ENCODE measurements at regions not wholly inside any gene's neighbourhood (a gene's known extent, or its start where the extent isn't known, plus 50 kb on each side); places are given as distances from the start of the nearest gene placed in this dataset.

DNA sequence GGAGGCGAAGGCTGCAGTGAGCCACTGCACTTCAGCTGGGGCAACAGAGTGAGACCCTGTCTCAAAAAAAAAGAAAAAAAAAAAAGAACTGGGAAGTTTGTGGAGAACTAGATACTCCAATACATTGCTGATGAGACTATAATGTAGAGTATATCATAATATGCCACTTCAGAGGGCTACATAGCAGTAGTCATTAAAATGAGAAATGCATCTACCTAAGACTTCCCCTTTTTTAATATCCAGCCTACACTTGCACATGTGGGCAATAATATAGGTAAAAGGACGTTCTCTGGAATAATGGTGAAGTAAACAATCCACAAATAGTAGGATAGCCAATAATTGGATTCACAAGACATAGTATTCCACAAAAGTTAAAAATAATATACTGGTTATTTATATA is 311.0 kb downstream of the HLX start:
- POLR2A ChIA-PET, result no interaction called here
- CTCF ChIA-PET, result no interaction called here
- DNase-seq (ENCODE audit: extremely low spot score), result no peak
- no peak for TF ChIP-seq ZNF384 (IDR thresholded peaks at IDR 0.05)
- no peak for TF ChIP-seq SUZ12 (IDR thresholded peaks at IDR 0.05)
- no peak for TF ChIP-seq TARDBP (IDR thresholded peaks at IDR 0.05)
- no peak for TF ChIP-seq FOXM1 (IDR thresholded peaks at IDR 0.05; ENCODE audit: borderline replicate concordance)
- no peak for TF ChIP-seq L3MBTL2 (conservative IDR thresholded peaks at IDR 0.05)
- no peak for TF ChIP-seq SP1 (IDR thresholded peaks at IDR 0.05)
- no peak for TF ChIP-seq NFRKB (IDR thresholded peaks at IDR 0.05)
- no peak for TF ChIP-seq ELF4 (IDR thresholded peaks at IDR 0.05)
- no peak for TF ChIP-seq PKNOX1 (IDR thresholded peaks at IDR 0.05)
- TF ChIP-seq ARNT (IDR thresholded peaks at IDR 0.05), result no peak
- TF ChIP-seq CTBP1 (IDR thresholded peaks at IDR 0.05; ENCODE audit: borderline replicate concordance), result no peak
- no peak for TF ChIP-seq BHLHE40 (IDR thresholded peaks at IDR 0.05; ENCODE audit: borderline replicate concordance)
- no peak for TF ChIP-seq HDGF (IDR thresholded peaks at IDR 0.05; ENCODE audit: borderline replicate concordance)

DNA sequence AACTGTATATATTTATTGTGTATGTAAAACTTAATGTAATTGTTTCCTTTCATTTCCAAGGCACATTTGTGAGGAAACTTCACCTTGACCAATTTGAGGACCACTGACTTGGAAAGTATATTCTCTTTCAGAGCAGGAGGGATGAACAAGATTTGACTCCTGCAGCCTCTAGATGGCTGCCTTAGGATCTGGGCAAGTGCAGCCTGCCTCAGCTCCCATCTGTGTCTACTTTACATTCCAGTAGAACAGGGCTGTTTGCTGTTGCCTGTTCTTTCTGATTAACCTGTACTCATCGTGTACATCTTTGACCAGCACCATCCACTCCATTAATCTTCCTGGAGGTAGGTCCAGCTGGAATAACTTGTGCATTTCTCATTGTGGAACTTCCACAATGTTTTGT is 312.8 kb downstream of the HLX start:
- POLR2A ChIA-PET, result no interaction called here
- no peak for DNase-seq (ENCODE audit: extremely low spot score)
- TF ChIP-seq BHLHE40 (IDR thresholded peaks at IDR 0.05; ENCODE audit: borderline replicate concordance) (no peak), LEF1 (IDR thresholded peaks at IDR 0.05; ENCODE audit: borderline replicate concordance) (no peak), NFRKB (IDR thresholded peaks at IDR 0.05) (no peak), FOXM1 (IDR thresholded peaks at IDR 0.05; ENCODE audit: borderline replicate concordance) (no peak), FOXK2 (IDR thresholded peaks at IDR 0.05) (no peak), ARNT (IDR thresholded peaks at IDR 0.05) (no peak), TARDBP (IDR thresholded peaks at IDR 0.05) (no peak), PKNOX1 (IDR thresholded peaks at IDR 0.05) (no peak), ZNF384 (IDR thresholded peaks at IDR 0.05) (no peak), FOXA1 (IDR thresholded peaks at IDR 0.05) (no peak), ELF4 (IDR thresholded peaks at IDR 0.05) (no peak), HDGF (IDR thresholded peaks at IDR 0.05; ENCODE audit: borderline replicate concordance) (no peak), CTBP1 (IDR thresholded peaks at IDR 0.05; ENCODE audit: borderline replicate concordance) (no peak), L3MBTL2 (conservative IDR thresholded peaks at IDR 0.05) (no peak), SUZ12 (IDR thresholded peaks at IDR 0.05) (no peak), SP1 (IDR thresholded peaks at IDR 0.05) (no peak)
- CTCF ChIA-PET, result interaction anchor here (1.4 kb wide), 1 partner anchor 11 kb away, joined by 5 read pairs; no protein-coding TSS in a partner anchor

DNA sequence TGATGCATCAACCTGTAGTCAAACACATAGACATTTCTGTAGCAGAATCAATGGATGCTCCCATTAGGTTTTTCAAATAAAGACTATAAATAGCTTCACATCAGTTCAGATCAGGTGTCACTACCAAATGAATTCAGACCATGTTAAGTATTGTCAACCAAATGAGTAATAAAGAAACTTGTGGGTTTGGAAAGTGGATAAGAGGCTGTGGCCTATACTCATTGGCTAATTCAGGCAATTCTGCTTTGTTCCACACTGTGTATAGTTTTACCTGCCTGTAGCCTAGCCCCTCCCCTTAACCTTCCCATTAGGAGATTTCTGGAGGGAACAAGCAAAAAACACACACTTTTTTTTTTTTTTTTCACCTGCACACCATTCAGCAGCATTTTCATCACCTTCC is 321.2 kb downstream of the HLX start:
- ChIA-PET POLR2A (no interaction called here), CTCF (interaction anchor here (1.7 kb wide), 1 partner anchor 10 kb away, joined by 3 read pairs; no protein-coding TSS in a partner anchor)
- no peak for DNase-seq (ENCODE audit: extremely low spot score)
- TF ChIP-seq BHLHE40 (IDR thresholded peaks at IDR 0.05; ENCODE audit: borderline replicate concordance), result no peak
- no peak for TF ChIP-seq TARDBP (IDR thresholded peaks at IDR 0.05)
- TF ChIP-seq HDGF (IDR thresholded peaks at IDR 0.05; ENCODE audit: borderline replicate concordance), result no peak
- TF ChIP-seq L3MBTL2 (conservative IDR thresholded peaks at IDR 0.05), result no peak
- no peak for TF ChIP-seq PKNOX1 (IDR thresholded peaks at IDR 0.05)
- TF ChIP-seq FOXA1 (IDR thresholded peaks at IDR 0.05), result no peak
- no peak for TF ChIP-seq ELF4 (IDR thresholded peaks at IDR 0.05)
- no peak for TF ChIP-seq SP1 (IDR thresholded peaks at IDR 0.05)
- TF ChIP-seq ZNF384 (IDR thresholded peaks at IDR 0.05), result no peak
- TF ChIP-seq FOXM1 (IDR thresholded peaks at IDR 0.05; ENCODE audit: borderline replicate concordance), result no peak
- no peak for TF ChIP-seq CTBP1 (IDR thresholded peaks at IDR 0.05; ENCODE audit: borderline replicate concordance)

GRCh38 chr1:221201773-221202172 is 322.5 kb downstream of the HLX start:
- DNase-seq (ENCODE audit: extremely low spot score), result no peak
- ChIA-PET CTCF (interaction anchor here (1.7 kb wide), 1 partner anchor 9 kb away, joined by 3 read pairs; no protein-coding TSS in a partner anchor), POLR2A (no interaction called here)
- TF ChIP-seq FOXM1 (IDR thresholded peaks at IDR 0.05; ENCODE audit: borderline replicate concordance) (no peak), SP1 (IDR thresholded peaks at IDR 0.05) (no peak), FOXA1 (IDR thresholded peaks at IDR 0.05) (no peak), CTBP1 (IDR thresholded peaks at IDR 0.05; ENCODE audit: borderline replicate concordance) (no peak), NFRKB (IDR thresholded peaks at IDR 0.05) (no peak)

GRCh38 chr1:221203224-221204054 is 324.2 kb downstream of the HLX start:
- ChIA-PET CTCF (interaction anchor here (0.7 to 1.8 kb wide), 12 partner anchors 9 to 327 kb away, joined by 3 to 5 read pairs (median 4); no protein-coding TSS in a partner anchor), POLR2A (interaction anchor here (1.0 kb wide), 1 partner anchor 324 kb away, joined by 3 read pairs; the partner anchor contains the start of gene HLX)
- peak; percentile 80 for DNase-seq (ENCODE audit: extremely low spot score)
- TF ChIP-seq NFRKB (IDR thresholded peaks at IDR 0.05) (no peak), FOXA1 (IDR thresholded peaks at IDR 0.05) (no peak), CTBP1 (IDR thresholded peaks at IDR 0.05; ENCODE audit: borderline replicate concordance) (no peak), L3MBTL2 (conservative IDR thresholded peaks at IDR 0.05) (no peak), FOXM1 (IDR thresholded peaks at IDR 0.05; ENCODE audit: borderline replicate concordance) (no peak), BHLHE40 (IDR thresholded peaks at IDR 0.05; ENCODE audit: borderline replicate concordance) (no peak), ZNF384 (IDR thresholded peaks at IDR 0.05) (no peak), HDGF (IDR thresholded peaks at IDR 0.05; ENCODE audit: borderline replicate concordance) (no peak), TARDBP (IDR thresholded peaks at IDR 0.05) (no peak), LEF1 (IDR thresholded peaks at IDR 0.05; ENCODE audit: borderline replicate concordance) (no peak), FOXK2 (IDR thresholded peaks at IDR 0.05) (no peak), ARNT (IDR thresholded peaks at IDR 0.05) (no peak), ELF4 (IDR thresholded peaks at IDR 0.05) (no peak), PKNOX1 (IDR thresholded peaks at IDR 0.05) (no peak), SUZ12 (IDR thresholded peaks at IDR 0.05) (no peak)

Data from HEK293T (cell line).